Ramos (cell line): ENCODE measurements at regions not wholly inside any gene's neighbourhood (a gene's known extent, or its start where the extent isn't known, plus 50 kb on each side); places are given as distances from the start of the nearest gene placed in this dataset.

Experiments used
- in situ Hi-C: fragments of 300-500 bp; cut with MboI; formaldehyde crosslinking; loops from one replicate; pipeline ENCODE4 v1.14.3; 2022; ENCODE audit warnings: low sequenced_read_pairs; ENCODE audit not compliant: unreplicated experiment

DNA sequence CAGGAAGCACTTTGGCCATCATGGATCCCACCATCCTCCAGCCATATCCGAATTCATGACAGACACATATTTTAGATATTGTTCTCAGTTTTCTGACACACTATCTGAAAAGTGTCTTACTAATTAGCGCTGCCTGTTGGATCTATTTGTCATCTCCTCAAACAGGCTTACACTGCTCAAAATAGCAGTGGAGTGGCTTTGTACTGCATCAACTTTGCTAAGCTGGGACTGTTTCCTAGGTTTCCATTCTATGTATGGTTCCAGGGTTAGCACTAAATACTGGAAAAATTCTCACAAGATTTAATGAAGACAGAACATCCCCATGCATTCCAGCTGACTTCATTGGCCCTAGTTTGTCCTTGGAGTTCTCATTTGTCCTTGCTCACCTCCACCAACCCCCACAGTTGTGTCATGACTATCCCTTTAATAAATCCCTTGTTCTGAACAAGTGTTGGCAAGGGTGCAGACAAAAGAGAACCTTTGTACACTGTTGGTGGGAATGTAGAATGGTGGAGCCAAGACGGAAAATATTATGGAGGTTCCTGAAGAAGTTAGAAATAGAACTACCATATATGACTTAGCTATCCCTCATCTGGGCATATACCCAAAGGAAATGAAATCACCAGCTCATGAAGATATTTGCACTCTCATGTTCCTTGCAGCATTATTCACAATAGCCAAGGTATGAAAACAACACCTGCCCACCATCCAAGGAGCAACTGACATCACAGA, 136.5 kb upstream of the RAI14 start:
- in situ Hi-C loops = loop anchor here (10.0 kb wide), 1 partner anchor 385 kb away; no protein-coding TSS in a partner anchor

DNA sequence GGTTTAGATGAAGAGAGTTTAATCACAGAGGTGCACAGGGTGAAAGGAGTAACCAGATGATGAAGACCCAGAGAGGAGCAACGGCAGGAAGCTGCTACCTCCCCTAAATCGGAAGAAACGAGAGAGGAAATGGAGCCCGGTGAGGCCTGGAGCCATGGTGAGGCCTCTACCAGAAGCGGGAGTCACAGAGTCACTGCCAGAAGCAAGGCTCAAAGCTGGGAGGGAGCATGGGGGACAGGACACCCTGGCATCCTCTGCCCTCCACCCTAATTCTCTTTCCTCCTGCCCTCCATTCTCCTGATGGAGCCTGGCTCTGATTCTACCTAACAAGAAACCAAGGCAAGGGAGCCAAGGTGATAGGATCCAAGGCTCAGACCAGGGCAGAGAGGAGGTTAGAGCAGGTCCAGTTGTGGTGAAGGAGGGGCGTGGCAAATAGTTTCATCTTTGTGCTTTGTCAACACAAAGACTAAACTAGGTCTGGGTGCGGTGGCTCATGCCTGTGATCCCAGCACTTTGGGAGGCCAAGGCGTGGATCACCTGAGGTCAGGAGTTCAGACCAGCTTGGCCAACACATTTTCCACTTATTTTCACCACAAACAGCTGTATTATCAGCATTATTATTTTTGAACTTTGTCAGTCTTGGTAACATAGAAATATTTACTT, 134.4 kb upstream of the RAI14 start:
- in situ Hi-C loops = loop anchor here (10.0 kb wide), 1 partner anchor 383 kb away; no protein-coding TSS in a partner anchor

DNA sequence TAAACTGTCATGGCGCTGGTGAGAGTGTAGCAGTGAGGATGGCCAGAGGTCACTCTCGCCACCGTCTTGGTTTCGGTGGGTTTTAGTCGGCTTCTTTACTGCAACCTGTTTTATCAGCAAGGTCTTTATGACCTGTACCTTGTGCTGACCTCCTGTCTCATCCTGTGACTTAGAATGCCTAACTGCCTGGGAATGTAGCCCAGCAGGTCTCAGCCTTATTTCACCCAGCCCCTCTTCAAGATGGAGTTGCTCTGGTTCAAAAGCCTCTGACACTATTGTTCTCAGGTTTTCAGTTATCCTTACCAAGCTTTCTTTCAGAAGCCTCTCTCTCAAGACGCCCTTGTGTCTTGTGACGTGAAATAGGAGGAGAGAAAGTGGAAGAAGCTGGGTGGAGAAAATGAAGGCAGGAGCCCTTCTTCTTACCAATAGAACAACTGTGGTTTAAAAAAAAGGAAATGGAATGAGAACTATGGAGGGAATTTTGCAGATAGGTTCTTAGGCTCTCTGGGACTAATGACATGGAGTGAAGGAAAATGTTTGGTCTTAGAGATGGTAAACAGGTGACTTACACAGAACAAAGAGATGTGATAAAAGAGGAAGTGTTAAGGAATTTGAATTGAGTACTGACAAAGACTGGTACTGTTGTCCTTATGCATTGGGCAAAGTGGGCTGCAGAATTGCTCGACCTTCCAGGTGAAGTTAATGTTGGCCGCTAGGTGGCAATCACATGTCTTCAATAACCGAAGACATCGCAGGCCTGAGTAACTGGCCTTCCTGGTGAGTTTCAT, 133.3 kb upstream of the RAI14 start:
- in situ Hi-C loops = loop anchor here (10.0 kb wide), 1 partner anchor 382 kb away; no protein-coding TSS in a partner anchor

DNA sequence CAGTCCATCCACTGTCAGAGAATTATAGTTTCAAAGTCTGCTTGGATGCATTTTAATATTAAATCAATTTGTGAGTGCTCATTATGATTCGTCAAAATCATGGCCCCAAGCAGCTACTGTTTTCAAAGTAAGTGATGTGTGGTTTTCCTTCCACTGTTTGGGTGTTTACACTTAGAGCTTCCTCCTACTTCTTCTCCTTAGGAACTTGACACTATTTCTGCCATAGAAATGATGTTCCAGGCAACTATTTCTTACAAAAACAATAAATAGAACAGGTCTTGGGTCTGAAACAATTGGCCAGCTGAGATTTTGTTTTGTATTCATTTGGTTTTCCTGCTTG, 132.8 kb upstream of the RAI14 start:
- in situ Hi-C loops = loop anchor here (10.0 kb wide), 1 partner anchor 381 kb away; no protein-coding TSS in a partner anchor

DNA sequence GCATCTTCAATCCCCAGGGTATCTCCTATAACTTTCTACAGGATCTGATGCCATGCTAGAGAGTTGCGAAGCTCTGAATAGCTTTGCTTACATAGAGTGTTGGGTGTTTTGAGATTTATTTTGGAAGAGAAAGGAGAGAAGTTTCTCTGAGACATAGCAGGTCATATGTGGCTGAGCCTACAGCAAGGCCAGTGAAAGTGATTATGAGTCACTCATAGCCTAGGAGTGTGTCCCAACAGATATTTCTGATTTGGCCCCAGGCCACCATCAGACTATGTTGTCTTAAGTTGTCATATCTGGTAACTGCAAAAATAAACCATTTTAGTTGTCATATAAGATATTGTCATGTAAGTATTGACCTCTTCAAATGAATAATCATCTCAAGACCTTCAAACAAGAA, 132.0 kb upstream of the RAI14 start:
- in situ Hi-C loops = loop anchor here (10.0 kb wide), 1 partner anchor 381 kb away; no protein-coding TSS in a partner anchor

DNA sequence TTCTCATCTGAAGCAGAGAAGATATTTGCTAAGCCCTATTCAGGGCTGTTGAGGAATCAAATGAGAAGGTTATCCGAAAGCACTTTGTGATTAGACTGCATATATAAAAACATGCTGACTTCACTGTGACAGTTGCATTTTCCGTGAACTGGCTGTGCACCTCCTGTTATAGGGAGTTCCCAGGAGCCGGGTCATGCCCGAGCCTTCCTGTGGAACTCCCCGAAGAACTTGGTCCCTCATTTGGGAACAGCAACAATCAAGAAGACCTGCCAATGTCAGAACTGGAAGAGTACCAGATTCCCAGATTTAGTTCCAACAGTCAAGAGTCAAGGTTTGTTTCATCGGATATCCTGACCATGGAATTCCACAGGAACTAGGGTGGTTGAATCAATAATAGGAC, 130.4 kb upstream of the RAI14 start:
- in situ Hi-C loops = loop anchor here (10.0 kb wide), 1 partner anchor 379 kb away; no protein-coding TSS in a partner anchor

DNA sequence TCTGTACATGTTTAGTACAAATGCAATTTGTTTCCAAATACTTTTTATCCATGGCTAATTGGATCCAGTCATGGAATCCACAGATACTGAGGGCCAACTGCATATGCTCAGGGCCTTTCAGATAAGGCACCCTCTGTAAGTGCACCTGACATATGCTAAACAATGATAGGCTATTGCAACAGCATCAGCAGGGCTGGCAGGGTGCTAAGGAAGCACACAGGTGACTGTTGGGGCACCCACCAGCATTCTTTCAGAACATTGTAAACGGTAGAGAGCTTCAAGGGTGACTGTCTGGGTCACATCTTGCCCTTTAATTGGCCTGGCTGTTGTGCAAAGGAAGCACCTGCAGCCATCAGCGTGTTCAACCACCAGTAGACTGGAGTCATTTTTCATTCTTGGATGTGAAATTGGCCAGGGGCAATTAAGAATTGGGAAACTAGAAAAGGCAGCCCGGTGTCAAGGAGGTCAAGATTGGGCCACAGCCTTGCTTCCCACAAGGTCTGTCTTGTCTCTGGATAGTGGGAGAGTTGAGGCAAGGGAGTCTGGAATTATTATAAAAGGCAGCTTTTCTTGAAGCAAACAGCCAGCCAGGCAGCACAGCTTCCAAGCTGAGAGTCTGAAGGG, 129.3 kb upstream of the RAI14 start:
- in situ Hi-C loops = loop anchor here (10.0 kb wide), 1 partner anchor 378 kb away; no protein-coding TSS in a partner anchor

DNA sequence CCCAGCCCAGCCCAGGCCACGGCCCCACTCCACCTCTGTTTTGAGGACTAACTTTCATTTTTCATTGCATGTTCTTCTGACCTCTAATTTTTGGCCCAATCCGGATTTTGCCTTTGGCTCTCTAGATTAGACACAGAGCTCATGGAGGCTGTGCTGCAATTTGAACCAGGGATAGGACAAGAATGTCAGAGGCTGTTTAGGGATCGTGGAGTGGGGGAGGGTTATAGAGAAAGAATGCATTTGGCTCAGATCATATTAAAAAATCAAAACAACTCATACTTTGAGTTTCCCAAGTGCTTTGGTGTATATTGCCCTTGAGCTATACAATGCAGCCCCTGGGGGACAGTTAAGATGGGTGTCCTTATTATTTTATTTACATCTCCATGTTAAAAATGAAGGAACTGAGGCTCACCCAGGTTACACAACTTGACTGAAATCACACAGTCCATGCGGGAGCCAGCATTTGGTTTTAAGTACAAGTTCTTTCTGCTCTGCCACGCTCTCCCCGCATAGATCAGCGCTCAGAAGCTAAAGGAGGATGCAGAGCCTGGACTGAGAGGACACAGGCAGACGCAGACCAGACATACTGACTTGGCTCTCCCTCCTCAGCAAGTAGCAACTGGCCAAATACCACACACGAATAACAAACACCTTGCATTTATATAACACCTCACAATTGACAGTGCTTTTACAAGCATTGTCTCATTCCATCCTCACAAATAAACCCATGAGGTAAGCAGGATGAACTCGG, 126.4 kb upstream of the RAI14 start:
- in situ Hi-C loops = loop anchor here (10.0 kb wide), 1 partner anchor 375 kb away; no protein-coding TSS in a partner anchor

DNA sequence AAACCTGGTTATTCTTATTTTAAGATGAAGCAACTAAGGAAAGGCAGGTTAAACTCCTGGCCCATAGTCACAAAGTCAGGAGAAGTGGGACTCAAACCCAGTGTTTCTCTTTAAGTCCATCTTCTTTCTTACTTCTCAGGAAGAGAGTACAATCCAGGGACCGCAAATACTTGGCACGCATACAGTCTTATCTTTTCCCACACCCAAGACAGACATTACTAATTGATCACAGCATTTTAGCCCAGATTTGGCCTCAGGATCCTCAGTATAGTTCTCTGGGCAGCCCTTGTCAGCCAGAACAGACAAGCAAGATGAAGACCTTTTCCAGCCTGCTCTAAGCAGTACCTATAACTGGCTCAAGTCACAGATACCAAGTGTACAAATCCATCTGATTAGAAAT, 125.5 kb upstream of the RAI14 start:
- in situ Hi-C loops = no loop called here

DNA sequence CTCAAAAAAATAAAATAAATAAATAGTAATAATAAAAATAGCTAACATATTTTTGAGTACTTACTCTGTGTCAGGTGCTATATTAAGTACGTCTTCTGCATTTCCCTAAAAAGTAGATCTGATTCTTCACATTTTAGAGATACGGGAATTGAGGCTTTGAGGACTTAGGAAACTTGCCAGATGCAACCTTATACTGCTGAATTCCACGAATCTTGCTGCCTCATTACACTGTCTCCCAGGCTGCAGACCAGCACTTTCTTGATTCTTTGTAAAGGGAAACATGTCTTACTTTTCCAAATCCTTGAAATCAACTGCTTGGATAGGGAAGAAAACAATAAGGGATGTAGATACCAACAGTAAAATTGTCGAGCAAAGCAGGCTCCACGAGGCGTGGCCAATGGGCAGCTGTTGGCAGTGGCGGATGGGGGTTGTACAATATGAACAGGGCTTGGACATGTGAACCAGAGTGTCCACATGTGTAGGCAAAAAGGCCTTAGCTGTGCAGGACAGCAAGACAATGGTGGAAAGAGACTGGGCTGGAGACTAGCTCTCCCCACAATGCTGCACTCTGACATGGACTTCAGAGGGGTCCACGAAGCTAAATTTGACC, 124.3 kb upstream of the RAI14 start:
- in situ Hi-C loops = no loop called here

DNA sequence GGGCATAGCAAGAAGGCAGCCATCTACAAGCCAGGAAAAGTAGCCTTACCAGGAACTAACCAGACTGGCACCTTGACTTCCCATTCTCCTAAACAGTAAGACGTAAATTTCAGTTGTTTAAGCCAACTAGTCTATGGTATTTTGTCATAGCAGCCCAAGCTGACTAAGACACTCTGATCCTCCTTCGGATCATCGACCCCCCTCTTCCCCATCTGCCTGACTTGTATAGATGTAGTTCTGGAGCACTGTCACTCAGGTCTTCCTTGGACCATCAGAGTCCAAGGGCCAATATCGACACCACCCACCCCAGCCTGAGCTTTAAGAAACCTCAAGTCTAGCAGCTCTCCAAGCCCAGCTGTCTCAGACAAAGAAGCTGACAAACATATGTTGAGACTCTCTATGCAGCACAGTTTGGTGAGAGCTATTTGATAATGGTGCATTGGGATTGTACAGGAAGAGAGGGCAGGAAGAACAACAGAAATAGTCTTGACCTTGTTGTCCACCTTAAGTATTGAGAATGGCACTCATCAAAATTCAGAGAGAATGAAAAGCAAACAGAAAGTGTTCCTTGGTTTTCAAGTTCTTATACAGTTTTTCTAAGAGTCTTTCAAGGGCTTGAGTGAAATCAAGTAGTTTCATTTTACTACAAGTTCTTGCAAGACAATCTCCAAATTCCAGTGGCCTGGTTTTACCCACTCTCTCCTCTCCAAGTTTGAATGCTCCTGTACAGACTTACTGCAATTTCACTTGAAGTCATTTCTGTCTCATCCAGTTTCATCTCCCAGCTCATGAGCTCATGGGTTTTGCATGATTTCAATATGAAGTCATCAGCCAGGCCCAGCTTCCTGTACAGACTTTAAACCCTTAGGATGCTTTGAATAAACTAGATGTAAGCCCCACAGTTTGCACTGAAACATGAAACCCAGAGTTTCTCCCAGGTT, 122.3 kb upstream of the RAI14 start:
- in situ Hi-C loops = no loop called here

DNA sequence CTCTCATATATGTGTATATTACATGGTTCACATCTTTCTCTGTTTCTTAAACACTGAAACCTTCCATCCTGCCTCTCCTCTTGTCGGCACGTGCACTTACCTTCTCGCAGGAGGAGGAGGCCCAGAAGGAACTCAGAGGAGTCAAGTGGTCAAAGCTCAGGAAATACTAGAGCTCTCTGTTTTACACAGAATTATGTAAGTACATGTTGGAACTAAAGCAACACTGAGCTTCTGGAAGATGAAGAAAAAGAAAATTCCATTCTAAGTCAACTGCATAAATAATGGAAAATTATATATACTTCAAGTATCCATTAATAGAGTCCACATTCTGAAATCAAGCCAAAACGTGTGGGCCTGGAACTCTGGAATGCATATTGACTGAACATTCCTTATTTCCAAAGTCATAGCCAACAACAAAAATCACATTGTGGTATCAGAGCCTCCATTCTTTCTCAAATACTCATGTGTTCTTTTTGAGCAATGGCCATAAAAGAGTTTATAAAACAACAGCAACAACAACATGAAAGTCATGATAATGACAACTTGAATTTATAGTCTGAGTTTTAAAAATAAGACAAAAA, 121.5 kb upstream of the RAI14 start:
- in situ Hi-C loops = no loop called here

DNA sequence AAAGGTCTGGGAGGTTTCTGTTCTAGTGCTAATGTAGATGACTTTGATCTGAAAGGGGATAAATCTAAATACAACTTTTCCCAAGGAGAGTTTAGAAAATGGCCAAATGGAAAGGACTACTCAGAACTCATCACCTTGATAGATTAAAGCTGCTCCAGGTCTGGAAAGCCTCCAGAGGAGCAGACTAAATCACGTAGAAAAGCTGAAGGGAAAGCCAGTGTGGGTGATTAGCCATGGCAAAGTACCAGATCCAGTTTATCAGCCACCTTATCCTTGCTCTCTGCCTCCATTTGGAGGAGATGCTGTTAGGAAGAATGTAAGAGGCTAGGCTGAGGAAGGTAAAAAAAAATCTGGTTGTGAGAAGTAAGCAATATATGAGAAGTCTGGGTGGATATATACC, 120.7 kb upstream of the RAI14 start:
- in situ Hi-C loops = no loop called here

DNA sequence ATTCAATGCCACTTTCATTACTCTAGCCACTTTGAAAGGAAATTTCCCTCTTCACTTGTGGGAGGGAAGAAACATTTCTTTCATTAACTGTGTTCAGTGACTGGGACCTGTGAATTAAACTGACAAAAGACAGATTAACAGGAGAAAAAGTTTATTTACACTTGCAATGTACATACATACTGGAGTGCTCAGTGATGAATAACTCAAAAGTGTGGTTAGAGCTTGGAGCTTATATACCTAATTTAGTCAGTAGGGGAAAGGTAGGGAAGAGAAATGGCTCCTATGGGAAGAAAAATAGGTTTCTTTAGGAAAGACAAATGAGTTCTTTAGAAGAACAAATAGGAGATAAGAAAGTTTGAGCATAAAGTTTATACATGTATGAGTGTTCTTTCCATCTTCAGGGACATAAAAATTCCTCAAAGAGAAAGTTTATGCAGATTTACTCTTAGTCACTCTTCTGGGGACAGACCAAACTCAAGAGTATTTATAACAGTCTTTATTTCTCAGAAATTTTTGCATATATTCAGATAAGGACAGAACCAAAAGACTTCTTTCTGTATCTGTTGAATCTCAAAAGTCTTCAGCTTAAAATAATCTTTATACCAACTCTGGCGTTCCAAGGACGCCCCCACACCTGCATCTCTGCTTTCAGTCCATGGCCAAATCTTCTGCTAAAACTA, 120.0 kb upstream of the RAI14 start:
- in situ Hi-C loops = no loop called here

DNA sequence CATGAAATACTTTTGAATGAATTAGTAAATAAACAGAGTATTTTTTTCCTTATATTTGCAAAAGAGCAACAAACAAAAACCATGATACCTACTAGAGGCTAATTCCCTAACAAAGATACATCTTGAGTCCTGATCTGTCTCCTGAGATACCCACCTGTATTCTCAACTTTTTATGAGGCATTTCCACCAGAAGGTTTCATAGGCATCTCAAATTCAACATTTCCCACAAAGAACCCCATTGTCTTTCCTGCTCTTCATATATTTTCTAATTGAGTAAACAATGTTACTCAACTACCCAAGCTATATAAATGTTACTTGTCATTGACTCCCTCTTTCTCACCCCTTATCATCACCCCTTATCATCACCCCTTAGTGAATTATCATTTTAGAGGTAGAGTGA, 119.4 kb upstream of the RAI14 start:
- in situ Hi-C loops = no loop called here

DNA sequence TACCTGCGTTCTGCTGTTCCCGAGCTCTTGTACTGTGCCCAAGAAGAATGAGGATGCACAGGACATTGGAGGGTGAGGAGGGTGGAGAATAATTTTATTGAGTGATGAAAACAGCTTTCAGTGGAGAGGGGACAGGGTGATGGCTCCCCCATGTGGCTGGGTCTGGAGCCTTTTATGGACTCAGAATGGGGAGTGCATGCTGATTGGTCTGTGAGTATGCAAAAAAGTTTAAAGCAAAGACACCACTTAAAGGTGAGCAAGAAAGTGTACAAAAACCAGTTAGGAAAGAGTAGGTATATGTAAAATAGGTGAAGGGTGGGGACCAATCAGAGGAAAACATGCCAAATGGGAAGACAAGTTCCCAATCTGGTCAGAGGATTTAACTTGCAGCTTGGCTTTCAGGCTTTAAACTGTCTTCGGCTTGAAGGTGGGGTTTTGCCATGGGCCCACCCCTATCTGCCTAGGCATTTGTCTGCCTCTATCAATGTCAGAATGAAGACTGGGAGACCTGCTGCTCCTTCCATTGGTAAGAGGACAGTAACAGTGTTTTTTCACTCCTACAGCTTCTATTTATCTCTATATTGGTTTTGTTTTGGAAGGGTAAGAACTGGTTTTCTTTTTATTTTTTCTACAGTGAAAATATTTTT, 118.0 kb upstream of the RAI14 start:
- in situ Hi-C loops = no loop called here

DNA sequence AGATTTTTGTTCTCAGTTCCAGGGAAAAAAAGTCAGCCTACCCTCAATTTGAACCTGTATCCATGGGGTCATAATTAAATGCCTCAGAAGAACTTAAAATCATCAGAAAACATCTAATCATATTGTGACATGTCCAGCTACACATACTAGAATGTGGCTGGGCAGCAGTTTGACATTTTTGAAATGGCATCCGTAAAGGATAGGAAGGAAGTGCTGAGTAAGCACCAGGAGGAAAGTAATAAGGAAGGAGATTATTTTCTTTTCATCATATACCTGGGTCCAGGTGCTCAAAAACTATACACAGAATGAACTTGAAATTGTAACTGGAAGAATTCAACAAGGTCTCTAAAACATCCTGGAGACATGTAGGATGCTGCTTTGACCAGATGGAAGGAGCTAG, 116.9 kb upstream of the RAI14 start:
- in situ Hi-C loops = no loop called here
